ENCODE measurements at regions not wholly inside any gene's neighbourhood (a gene's known extent, or its start where the extent isn't known, plus 50 kb on each side); places are given as distances from the start of the nearest gene placed in this dataset.

DNA sequence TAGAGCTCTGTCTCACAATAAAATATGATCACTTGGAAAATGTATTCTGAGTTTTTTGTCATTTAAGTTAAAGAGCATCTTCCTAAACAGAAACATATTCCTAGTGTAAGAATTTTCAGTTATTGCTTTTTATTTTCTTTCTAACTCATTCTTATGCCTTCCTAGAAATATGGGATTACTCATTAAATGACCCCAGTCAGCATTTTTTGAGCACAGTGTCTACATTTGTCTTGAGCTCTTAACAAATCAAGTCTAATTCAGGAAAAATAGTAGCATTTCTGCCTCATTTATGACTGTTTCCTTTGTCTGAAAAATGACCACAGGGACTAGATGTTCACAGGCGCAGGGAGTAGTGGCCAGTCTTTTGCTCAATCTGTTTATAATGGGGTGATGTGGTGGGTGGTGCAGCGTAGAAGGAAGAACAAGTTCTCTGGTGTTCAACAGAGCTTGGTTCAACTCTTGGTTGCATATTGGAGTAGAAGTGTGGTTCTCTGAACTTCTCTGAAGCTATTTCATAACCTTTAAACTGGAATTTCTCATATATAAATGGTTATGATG, 267.1 kb downstream of the CYRIA start:
- no peak for TF ChIP-seq SP1 (IDR thresholded peaks at IDR 0.05)
- TF ChIP-seq ARNT (IDR thresholded peaks at IDR 0.05) = no peak
